ENCODE measurements at regions not wholly inside any gene's neighbourhood (a gene's known extent, or its start where the extent isn't known, plus 50 kb on each side); places are given as distances from the start of the nearest gene placed in this dataset.

DNA sequence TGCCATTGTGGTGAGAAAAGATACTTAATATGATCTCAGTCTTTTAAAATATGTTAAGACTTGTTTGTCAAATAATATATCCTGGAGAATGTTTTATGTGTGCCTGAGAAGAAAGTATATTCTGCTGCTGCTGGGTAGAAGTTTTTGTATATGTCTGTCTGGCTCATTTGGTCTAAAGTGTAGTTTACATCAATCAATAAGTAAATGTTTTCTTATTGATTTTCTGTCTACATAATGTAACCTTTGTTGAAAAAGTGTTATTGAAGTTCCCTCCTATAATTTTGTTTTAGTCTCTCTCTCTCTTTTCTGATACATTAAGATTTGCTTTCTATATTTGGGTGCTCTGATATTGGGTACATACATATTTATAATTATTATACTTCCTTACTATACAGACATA is 201.2 kb downstream of the THBS2 start:
- TF ChIP-seq, protein P1, sequence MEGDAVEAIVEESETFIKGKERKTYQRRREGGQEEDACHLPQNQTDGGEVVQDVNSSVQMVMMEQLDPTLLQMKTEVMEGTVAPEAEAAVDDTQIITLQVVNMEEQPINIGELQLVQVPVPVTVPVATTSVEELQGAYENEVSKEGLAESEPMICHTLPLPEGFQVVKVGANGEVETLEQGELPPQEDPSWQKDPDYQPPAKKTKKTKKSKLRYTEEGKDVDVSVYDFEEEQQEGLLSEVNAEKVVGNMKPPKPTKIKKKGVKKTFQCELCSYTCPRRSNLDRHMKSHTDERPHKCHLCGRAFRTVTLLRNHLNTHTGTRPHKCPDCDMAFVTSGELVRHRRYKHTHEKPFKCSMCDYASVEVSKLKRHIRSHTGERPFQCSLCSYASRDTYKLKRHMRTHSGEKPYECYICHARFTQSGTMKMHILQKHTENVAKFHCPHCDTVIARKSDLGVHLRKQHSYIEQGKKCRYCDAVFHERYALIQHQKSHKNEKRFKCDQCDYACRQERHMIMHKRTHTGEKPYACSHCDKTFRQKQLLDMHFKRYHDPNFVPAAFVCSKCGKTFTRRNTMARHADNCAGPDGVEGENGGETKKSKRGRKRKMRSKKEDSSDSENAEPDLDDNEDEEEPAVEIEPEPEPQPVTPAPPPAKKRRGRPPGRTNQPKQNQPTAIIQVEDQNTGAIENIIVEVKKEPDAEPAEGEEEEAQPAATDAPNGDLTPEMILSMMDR (conservative IDR thresholded peaks at IDR 0.05) = no peak
- no peak for TF ChIP-seq ZFX (IDR thresholded peaks at IDR 0.05)
